HG03521 (cell line): ENCODE measurements at regions not wholly inside any gene's neighbourhood (a gene's known extent, or its start where the extent isn't known, plus 50 kb on each side); places are given as distances from the start of the nearest gene placed in this dataset.
"Not testable (repeated sequence)": the region's sequence is repeated elsewhere in the genome, so short reads cannot be mapped to it uniquely, and the experiment has no call there.

Source experiments
- ATAC-seq: cut with Tn5 transposase; IDR thresholded peaks from one replicate; pipeline ENCODE4 v1.9.1; 2021; ENCODE audit warnings: mild to moderate bottlenecking, moderate library complexity; ENCODE audit not compliant: unreplicated experiment

DNA sequence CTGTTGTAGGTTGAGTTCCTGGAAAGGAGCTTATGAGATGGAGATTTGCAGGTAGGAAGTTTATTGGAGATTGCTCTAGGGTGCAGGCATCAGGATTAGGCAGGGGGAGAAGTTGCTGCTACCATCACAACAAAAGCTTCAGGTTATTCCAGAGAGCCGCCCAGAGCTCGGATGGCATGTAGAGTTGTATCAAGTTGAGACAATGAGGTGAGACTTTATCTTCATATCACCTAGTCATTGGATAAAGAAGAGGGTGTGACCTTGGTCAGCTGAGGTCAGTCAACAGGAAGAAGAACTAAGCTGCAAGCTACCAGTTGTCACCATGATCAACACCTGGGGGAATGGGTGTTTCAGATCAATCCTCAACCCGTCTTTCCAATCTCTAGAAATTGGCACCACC lies 342.0 kb downstream of the RFC3 start:
- ATAC-seq = no peak

DNA sequence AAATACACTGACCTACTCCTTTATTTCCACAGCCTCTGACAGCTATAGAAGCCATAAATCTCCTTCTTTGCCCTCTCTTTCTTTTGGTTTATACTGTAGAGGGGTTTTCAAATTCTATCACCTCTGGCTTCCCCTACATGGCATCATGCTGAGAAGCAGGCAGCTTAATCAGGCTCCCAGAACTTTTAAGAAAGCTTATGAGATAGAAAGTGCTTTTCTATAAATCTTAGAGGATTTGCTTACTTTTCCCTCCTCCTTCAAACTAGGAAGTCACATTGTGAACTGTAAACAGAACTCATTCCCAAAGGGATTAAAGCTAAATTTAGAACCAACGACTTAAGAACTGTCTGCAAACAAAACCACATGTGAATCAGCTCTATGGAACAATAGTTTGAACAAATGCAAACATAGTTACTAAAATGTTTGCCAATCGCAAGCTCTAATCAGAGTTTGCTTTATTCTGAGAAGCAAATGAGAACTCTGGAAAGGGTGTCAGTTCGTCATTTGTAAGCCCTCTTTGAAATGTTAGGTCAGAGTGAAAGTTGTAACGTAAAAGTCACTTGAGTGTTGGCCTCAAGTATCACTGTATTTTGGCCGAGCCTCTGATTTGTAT lies 344.1 kb downstream of the RFC3 start:
- ATAC-seq = no peak

DNA sequence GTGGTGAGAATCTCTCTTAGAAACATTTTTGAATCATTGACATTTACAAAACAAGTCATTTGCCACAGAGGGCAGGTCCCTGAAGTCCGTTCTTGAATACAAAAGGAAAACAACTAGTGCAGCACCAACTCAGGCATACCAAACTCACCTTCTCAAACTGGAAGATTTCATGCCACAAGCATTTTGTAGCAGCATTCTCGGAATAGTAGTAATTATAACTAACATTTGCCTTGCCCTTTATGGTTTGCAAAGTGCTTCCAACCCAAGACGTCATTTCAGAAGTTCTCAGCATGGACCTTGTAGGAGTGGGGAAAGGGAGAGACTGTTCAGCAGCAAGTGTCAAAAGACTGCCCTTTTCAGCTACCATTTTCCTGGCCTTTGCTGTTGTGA lies 344.6 kb downstream of the RFC3 start:
- ATAC-seq = no peak

DNA sequence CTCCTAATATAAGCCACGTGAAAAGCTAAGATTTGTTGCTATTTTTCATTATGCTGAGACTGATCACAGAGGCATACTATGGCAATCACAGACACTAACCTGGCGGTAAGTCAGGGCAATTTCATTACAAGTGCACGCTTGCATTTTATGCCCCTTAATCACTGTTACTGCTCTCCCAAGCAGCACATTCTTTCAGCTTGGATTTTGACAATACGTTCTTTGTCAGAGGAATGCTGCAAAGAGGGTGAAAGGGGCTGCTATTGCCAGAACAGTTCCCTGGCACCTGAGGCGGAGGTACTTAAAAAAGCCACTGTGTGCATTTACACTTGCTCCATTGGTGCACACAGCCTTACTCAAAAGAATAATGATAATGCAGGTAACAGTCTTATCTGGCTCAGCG lies 346.6 kb downstream of the RFC3 start:
- no peak for ATAC-seq

DNA sequence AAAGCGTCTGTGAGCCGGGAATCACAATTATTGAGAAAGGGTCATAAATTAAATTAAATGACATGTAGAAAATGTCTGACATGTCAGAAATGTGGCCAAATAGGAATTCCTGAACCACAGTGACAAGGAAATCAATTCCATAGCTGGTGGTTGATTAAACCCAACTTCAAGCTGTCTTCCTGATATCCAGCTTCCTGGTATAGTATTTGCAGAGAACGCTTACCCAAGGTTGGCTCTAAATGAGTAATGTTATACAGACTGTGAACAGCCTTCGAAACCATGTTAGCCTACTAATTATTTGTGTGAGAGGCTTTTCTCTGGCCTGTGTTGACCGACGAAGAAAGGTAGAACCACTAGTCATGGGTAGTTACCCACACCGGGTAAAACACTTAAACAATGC lies 347.2 kb downstream of the RFC3 start:
- ATAC-seq = no peak

DNA sequence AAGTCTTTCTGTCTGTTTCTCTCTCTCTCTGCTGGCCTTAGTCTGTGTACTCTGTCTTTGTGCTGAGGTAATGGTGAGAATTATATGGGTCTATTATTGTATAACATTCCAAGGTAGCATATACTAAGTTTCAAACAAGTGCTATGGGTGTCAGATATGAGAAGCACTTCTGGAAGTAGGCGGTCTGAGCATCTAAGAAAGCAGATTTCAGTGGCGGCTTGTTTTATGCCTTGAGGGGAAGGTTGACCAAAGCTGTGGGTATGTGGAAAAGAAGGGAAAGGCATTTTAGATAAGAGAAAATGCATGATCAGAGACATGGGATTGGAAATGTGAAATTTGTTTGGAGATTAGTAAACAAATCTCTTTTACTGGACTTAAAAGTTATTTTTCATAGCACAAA lies 348.5 kb downstream of the RFC3 start:
- no peak for ATAC-seq

DNA sequence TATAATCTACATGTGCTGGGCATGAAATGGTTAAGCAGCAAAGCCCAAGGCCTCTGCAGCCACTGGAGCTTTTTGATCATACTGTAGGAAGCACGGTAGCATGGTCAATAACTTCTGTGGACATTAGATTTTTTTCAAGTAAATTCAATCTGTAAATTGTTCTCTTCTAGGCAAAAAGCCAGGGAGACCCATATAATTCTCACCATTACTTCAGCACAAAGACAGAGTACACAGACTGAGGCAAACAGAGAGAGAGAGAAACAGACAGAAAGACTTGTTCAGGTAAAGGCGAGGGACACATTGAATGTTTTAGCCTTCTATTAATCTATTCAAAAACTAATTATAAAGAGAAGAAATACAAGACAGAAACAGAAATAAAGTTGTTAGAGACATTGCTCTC lies 349.4 kb downstream of the RFC3 start:
- no peak for ATAC-seq

DNA sequence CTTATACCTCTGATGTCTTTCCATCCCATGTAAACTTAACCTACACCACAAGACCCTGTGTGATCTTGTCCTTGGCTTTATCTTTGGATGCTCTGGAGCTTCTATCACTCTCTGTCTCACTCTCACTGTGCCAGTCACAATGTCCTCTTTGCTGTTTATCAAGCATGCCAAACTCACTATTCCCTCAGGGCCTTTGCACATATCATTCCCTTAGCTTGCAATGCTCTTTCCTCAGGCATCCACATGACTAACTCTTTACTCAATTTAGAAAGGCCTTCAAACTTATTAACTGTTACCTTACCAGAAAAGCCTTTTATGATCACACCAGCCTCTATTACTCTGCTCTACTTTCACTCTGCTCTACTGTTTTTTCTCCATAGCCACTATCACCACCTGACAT lies 354.1 kb downstream of the RFC3 start:
- no peak for ATAC-seq

DNA sequence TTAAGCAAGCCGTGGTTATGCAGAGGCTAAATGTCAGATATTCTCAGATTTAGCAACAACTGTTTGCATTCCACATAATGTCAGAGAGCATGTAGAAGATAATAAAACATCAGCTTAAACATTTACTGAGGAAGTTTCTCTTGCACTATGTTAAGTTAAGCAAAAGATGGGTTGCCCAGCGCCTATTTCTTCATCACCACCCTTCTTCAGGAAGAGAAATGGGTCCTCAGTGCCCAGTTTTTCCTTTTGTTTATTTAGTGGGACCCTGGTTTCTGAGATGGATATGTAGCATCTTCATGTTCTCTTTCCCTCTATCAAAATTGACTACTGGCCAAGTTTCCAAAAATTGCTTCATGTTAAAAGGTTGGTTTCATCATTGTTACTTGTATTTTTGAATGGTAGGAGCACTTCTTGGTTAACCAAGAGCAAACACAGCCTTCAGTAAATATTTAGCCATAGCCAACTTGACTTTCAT lies 356.8 kb downstream of the RFC3 start:
- no peak for ATAC-seq

DNA sequence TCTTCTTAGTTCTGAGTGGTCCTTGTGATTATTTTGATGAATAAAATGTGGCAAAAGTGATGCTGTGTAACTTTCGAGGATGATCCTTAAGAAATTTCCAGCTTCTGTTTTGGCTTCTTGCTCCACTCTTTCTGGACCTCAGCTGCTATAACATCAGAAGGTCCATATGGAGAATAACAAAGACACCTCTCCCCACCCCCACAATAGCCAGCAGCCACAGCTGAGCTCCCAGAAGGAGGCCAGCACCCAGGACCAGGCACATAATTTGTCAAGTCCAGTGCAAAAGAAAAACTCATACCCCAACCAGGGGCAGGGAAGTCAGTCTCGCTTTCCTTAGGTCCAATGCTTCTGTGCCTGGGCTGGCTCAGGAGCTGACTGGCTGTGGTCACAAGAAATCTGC lies 357.6 kb downstream of the RFC3 start:
- no peak for ATAC-seq

DNA sequence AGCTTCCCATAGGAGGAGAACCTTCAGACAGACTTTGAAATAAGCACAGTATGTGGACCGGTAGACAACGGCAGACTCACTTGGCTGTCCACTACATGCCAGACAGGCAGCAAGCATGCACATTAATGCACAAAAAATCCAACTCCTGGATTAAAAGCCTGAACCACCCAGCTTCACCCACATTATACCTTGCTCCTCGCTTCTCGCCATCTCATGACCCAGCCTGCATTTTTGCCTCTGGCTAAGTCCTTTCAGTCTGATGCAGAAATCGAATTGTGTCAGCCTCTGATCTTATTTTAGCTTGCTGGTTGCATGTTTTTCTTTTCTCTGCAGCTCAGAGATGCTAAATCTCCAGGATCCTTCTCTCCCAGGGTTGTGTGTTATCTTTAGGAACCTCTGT lies 358.7 kb downstream of the RFC3 start:
- no peak for ATAC-seq

DNA sequence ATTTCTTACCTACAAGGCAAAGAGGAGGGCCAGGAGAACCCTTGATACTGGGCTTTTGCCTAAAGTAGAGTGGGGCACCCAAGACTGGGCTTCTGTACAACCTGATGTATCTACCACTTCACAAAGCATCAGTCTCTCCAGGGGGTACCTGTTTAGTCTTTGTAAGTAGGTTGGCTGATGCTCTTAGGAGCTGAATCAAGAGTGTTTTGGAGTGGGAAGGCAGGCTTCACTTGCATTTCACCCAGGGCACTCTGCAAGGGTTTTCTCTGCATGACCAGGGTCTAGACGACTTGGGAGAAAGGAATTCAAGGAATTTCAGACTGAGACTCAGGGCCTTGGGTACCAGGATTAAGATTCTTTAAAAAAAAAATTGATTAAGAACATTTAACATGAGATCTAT lies 361.5 kb downstream of the RFC3 start:
- ATAC-seq = no peak

DNA sequence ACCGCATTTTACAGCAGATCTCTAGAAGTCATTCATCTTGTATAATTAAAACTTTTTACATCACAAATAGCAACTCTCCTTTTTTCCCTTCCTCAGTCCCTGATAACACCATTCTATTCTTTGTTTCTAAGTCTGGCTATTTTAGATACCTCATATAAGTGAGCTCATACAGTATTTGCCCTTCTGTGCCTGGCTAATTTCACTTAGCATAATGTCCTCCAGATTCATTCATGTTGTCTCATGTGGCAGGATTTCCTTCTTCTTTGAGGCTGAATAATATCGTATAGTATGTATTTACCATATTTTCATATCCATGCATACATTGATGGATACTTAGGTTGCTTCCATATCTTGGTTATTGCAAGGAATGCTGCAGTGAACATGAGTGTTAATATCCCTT lies 362.0 kb downstream of the RFC3 start:
- ATAC-seq = no peak

DNA sequence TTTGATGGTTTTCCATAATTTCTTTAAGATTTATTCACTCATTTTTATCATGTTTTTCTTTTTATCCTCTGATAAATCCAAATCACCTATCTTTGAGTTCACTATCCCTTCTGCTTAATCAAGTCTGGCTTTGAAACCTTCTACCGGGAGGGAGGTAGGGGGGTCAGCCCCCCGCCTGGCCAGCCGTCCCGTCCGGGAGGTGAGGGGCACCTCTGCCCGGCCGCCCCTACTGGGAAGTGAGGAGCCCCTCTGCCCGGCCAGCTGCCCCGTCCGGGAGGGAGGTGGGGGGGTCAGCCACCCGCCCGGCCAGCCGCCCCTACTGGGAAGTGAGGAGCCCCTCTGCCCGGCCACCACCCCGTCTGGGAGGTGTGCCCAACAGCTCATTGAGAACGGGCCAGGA lies 363.3 kb downstream of the RFC3 start:
- not testable (repeated sequence) for ATAC-seq

DNA sequence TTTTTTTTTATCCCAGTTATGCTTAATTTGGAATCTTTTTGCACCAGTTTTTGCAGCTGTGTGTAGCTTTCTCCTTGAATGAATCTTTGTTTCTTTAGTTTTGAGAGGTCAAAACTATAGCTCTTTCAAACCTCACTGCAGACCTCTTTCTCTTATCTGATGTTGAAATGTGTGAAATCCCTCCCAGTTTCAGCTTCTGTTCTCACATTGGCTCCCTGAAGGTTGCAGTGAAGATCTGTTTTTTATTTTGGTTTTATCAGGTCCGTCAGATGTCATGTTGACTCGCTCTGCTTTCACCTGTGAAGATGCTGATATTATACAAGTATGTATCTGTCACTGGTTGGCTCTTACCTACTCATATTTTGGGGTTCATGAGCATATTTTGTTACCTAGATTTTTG lies 372.0 kb downstream of the RFC3 start:
- no peak for ATAC-seq

DNA sequence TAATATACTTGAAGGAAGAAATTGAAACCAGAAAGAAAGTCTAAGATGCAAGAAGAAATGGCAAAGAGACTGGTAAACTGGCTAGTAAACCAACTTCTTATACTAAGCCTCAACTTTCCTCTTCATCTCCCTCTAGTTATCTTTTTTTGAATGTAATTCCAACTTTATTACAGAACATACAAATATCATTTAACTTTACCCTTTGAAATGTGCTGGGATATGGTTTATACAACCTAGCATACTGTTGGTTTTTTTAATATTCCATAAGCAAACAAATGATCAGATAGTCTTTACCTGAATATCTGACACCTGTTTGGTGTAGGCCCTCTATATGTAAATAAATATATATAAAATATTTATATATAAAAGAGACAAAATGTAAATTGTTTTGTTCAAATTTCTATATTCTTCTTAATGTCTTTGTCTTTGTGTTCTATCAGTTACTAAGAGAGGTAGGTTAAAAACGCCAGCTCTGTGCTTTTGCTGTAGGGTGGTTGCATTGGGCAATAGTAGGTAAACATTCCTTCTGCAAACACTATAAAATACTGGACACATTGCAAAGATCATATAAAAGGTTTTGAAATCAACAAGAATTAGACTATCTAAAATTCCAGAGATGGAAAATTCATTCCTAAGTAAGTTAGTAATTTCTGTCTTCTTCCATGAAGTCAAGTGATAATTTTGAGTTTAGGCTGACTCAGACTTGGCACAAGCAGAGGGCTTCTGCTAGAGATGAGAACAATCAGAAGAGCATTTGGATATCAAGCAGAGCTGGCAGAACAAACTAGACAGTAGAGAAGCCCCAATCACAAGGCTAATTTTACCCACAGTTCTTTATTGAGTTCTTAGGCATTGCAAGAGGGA lies 383.3 kb downstream of the RFC3 start:
- no peak for ATAC-seq

DNA sequence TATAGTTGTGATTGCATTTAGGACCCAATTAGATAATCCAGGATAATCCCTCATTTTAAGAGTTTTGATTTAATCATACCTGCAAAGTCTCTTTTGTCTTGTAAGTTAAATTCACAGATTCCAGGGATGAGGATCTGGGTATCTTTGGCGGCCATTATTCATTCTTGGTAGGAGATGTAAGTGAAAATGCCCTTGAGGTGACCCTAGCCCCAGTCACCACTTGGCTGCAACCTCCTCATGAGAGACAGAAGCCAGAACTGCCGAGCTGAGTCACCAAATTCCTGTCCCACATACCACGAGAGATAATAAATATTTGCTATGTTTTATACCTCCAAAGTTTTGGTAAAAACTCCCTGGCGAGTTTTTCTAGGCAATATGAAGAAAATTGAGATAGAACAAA lies 389.4 kb downstream of the RFC3 start:
- no peak for ATAC-seq

DNA sequence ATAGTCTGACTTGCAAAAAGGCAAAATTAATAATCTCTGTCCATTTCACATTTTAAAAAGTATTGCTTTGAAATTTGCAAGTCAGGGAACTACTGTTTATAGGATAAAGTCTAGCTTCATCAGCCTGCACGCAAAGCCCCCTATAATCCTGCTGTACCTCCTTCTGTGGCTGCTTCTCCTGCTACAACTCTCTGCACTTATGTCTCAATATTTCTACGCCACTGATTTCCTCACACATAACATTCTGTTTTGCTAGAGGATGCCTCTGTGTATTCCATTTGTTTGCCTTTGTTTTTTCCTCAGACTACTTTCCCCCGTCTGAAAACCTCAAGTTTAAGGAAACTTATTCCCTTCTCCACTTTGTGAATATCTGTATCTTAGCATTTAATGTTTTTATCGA lies 389.9 kb downstream of the RFC3 start:
- no peak for ATAC-seq

DNA sequence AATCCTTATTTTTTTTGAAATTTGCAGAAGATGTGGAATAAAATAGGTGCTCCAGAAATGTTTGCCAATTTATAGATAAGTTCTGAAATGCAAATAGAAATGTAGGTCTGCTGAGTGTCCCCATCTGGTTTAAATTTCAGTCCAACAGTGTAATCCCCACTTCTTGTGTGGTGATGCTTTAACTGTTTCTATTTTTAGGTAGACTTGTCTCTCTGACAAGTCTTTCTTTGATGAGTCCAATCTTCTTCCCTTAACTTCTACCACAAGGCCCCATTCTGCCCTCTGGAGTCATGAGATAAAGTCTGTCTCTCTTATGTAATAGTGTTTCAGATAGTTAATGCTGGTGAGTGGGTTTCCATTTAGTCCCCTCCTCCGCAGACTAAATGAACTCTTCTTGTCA lies 390.4 kb downstream of the RFC3 start:
- ATAC-seq = no peak

DNA sequence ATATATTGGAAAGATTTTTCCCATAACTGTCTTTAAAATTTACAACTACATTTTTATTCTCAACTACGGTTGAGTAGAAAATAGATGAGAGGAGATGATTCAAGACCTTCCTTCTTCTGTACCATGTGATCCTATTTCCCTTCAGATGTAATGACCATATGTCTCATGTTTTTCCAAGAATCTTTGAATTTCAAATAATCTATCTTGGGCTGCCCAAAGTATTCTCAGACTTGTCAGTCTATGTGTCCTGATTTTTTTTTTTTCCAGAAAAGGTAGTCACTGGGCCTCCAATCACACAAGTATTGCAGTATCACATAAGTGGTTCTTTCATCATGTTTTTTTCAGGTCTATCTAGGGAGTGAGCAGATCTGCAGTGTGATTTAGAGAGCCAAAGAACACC lies 392.4 kb downstream of the RFC3 start:
- ATAC-seq = no peak

DNA sequence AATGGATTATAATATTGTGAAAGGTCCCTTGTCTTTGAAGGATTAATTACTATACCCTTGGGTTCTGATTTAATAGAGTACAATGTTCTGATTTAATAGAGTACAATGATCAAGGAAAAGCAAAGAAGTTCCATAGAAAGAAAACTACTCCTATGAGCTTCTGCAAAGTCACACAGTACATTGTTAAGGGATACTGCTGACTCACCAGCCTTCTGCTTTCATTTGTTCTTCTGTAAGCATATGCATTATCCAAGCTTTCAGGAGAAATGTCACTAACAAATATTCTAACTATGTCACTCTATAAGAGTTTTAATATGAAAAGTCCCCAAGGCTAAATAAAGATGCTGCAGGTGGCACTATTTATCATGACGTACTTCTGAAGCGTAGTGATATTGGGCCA lies 396.7 kb downstream of the RFC3 start:
- ATAC-seq = no peak

DNA sequence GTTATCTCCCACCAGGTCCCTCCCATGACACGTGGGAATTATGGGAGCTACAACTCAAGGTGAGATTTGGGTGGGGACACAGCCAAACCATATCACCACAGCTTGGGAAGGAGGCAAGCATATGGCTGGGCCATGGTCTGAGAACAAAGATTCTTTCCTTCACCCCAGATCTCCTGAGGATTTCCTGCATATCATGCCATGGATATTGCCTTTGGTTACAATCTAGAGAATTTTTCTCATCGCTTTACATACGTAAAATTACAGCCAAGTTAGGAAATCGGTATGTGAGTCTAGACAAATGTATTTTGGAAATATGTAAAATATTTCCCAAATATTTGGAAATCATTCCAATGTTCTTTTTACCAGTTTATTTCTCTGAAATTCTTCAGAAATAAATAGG lies 398.3 kb downstream of the RFC3 start:
- ATAC-seq = no peak
